ENCODE measurements at regions not wholly inside any gene's neighbourhood (a gene's known extent, or its start where the extent isn't known, plus 50 kb on each side); places are given as distances from the start of the nearest gene placed in this dataset.

- no peak for TF ChIP-seq CTCF (IDR thresholded peaks at IDR 0.05; ENCODE audit: extremely low read depth in 1 of 2, insufficient read depth in 1 of 2, low read depth in 1 of 2, low read length in 2 of 2)
- no peak for TF ChIP-seq EZH2 (IDR thresholded peaks at IDR 0.05; ENCODE audit: borderline replicate concordance, low read depth, low read length, severe bottlenecking)
- no peak for TF ChIP-seq POLR2AphosphoS5 (IDR thresholded peaks at IDR 0.05; ENCODE audit: insufficient read depth, low read depth, low read length)
- TF ChIP-seq JUN (IDR thresholded peaks at IDR 0.05; ENCODE audit: borderline replicate concordance, insufficient read depth, insufficient read length, low read depth): no peak
- no peak for TF ChIP-seq POLR2A (IDR thresholded peaks at IDR 0.05; ENCODE audit: low read depth, low read length)
- TF ChIP-seq MAX (IDR thresholded peaks at IDR 0.05; ENCODE audit: insufficient read depth, insufficient read length): no peak
These were observed 863.6 kb downstream of the FAM181B start for GRCh38 chr11:81870066-81870412.
